ENCODE measurements at regions not wholly inside any gene's neighbourhood (a gene's known extent, or its start where the extent isn't known, plus 50 kb on each side); places are given as distances from the start of the nearest gene placed in this dataset.
A peak's percentile ranks its signal among the peaks of the same experiment; 100 is the strongest.

DNA sequence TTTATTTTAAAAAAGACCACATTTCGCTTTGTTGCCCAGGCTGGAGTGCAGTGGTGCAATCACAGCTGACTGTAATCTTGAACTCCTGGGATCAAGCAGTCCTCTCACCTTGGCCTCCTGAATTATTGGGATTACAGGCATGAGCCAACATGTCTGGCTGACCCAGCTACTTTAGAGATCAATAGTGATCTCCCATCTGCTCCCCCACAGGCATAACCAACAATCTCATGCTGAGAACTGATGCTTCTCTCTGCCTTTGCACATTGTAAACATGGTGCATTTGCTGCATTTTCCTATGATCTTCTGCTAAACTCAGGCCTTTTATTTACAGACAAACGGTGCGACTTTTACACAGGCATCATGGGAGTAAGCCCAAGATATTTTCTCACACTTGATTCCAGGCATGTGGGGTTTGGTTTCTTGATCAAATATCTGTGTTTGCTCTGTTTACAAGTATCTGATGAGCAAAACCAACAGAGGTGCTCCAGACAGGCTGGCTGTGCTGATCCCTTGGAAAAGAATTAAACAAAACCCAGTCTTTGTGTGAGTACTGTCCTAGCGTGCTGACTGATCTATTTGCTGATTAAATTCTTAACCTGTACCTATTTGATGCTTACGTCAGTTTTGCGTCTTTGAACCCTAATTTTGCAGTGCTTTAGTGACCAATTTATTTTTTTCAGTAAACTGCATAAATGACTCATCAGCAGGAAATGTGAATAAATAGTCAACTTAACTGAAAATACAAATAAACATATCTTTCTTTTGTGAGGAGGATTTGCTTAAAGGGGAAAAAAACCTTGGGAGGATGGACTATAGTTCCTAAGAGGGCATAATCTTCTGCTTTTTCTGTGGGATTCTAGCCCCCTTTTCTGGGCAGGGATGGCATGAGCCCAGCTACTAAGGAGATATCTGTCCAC is 191.7 kb upstream of the NR3C1 start (continued):
- TF ChIP-seq, protein P1, sequence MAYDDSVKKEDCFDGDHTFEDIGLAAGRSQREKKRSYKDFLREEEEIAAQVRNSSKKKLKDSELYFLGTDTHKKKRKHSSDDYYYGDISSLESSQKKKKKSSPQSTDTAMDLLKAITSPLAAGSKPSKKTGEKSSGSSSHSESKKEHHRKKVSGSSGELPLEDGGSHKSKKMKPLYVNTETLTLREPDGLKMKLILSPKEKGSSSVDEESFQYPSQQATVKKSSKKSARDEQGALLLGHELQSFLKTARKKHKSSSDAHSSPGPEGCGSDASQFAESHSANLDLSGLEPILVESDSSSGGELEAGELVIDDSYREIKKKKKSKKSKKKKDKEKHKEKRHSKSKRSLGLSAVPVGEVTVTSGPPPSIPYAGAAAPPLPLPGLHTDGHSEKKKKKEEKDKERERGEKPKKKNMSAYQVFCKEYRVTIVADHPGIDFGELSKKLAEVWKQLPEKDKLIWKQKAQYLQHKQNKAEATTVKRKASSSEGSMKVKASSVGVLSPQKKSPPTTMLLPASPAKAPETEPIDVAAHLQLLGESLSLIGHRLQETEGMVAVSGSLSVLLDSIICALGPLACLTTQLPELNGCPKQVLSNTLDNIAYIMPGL (CRISPR knock-in tag; IDR thresholded peaks at IDR 0.05; ENCODE audit: borderline replicate concordance in 1 of 2, low read depth in 1 of 2) = peak; percentile 3 to 57; a peak in 1 of 4 replicates
- no peak for TF ChIP-seq ZNF251 (CRISPR knock-in tag; IDR thresholded peaks at IDR 0.05)
- TF ChIP-seq PRMT3 (CRISPR knock-in tag; IDR thresholded peaks at IDR 0.05; ENCODE audit: borderline replicate concordance, low read depth) = no peak
- no peak for TF ChIP-seq PHF21A (CRISPR knock-in tag; IDR thresholded peaks at IDR 0.05)
- no peak for TF ChIP-seq HOXA9 (CRISPR knock-in tag; IDR thresholded peaks at IDR 0.05; ENCODE audit: borderline replicate concordance)
- TF ChIP-seq ZBTB34 (CRISPR knock-in tag; IDR thresholded peaks at IDR 0.05) = no peak
- no peak for TF ChIP-seq ZSCAN29 (CRISPR knock-in tag; conservative IDR thresholded peaks at IDR 0.05)
- peak; percentile 43 for TF ChIP-seq ZNF331 (CRISPR knock-in tag; IDR thresholded peaks at IDR 0.05)
- no peak for TF ChIP-seq NFIB (CRISPR knock-in tag; IDR thresholded peaks at IDR 0.05; ENCODE audit: borderline replicate concordance)
- TF ChIP-seq SIX4 (CRISPR knock-in tag; IDR thresholded peaks at IDR 0.05) = 0 out of 2 replicates have a peak, but pooled peaks have one; percentile 41
- TF ChIP-seq, protein P2, sequence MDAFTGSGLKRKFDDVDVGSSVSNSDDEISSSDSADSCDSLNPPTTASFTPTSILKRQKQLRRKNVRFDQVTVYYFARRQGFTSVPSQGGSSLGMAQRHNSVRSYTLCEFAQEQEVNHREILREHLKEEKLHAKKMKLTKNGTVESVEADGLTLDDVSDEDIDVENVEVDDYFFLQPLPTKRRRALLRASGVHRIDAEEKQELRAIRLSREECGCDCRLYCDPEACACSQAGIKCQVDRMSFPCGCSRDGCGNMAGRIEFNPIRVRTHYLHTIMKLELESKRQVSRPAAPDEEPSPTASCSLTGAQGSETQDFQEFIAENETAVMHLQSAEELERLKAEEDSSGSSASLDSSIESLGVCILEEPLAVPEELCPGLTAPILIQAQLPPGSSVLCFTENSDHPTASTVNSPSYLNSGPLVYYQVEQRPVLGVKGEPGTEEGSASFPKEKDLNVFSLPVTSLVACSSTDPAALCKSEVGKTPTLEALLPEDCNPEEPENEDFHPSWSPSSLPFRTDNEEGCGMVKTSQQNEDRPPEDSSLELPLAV (CRISPR knock-in tag; conservative IDR thresholded peaks at IDR 0.05; ENCODE audit: low read depth) = no peak
- no peak for TF ChIP-seq HDAC6 (IDR thresholded peaks at IDR 0.05; ENCODE audit: low read depth, low read length)
- TF ChIP-seq ZUFSP (CRISPR knock-in tag; IDR thresholded peaks at IDR 0.05; ENCODE audit: borderline replicate concordance) = no peak
- TF ChIP-seq RELA (CRISPR knock-in tag; IDR thresholded peaks at IDR 0.05) = no peak
- TF ChIP-seq IRF9 (CRISPR knock-in tag; IDR thresholded peaks at IDR 0.05; ENCODE audit: borderline replicate concordance) = no peak
- no peak for TF ChIP-seq ZNF253 (CRISPR knock-in tag; IDR thresholded peaks at IDR 0.05; ENCODE audit: borderline replicate concordance)
- no peak for TF ChIP-seq ZSCAN30 (CRISPR knock-in tag; IDR thresholded peaks at IDR 0.05)
- TF ChIP-seq CEBPB (IDR thresholded peaks at IDR 0.05; ENCODE audit: borderline replicate concordance, low read depth, low read length) = peak; percentile 54; the same call in 1 of the 2 replicates
- TF ChIP-seq HNRNPK (IDR thresholded peaks at IDR 0.05; ENCODE audit: low read depth, low read length, poor library complexity, severe bottlenecking) = no peak
- TF ChIP-seq SMAD1 (CRISPR knock-in tag; IDR thresholded peaks at IDR 0.05; ENCODE audit: borderline replicate concordance, low read depth) = no peak
- TF ChIP-seq ZKSCAN1 (IDR thresholded peaks at IDR 0.05; ENCODE audit: low read length) = no peak

All from HepG2 (cell line).